Astrocyte of the cerebellum (primary cell): ENCODE measurements at regions not wholly inside any gene's neighbourhood (a gene's known extent, or its start where the extent isn't known, plus 50 kb on each side); places are given as distances from the start of the nearest gene placed in this dataset.
"Not testable (repeated sequence)": the region's sequence is repeated elsewhere in the genome, so short reads cannot be mapped to it uniquely, and the experiment has no call there.

Source experiments
- DNase-seq: peaks from one replicate; pipeline ENCODE4 v3.0.0-alpha.2; 2011; ENCODE audit warnings: low read depth
- H3K4me3 ChIP-seq: 2 replicates; pipeline ENCODE4 v1.5.1; 2011; ENCODE audit warnings: mild to moderate bottlenecking, low read depth, low read length, moderate library complexity
- CTCF ChIP-seq: IDR thresholded peaks from 2 replicates; pipeline ENCODE4 v1.5.1; 2012; ENCODE audit warnings: low read length, low read depth, moderate library complexity, mild to moderate bottlenecking; ENCODE audit errors: missing control alignments
- in situ Hi-C: cut with HindIII; loops from 2 replicates; pipeline ENCODE4 v1.10.0; 2017; ENCODE audit warnings: low sequenced_read_pairs

- no peak for DNase-seq
- in situ Hi-C loops = no loop called here
- no peak for TF ChIP-seq CTCF
- H3K4me3 ChIP-seq = no peak overlapping the region
Observed at GRCh38 chr14:106317593-106317992, 791.2 kb downstream of the TMEM121 start.

GRCh38 chr14:106318700-106319099 lies 792.3 kb downstream of the TMEM121 start:
- in situ Hi-C loops = no loop called here
- DNase-seq = no peak
- H3K4me3 ChIP-seq = no peak overlapping the region
- no peak for TF ChIP-seq CTCF

- DNase-seq, in situ Hi-C loops: not testable (repeated sequence)
Observed at GRCh38 chr14:106323970-106324369, 797.6 kb downstream of the TMEM121 start.

GRCh38 chr14:106327234-106327633 lies 800.9 kb downstream of the TMEM121 start:
- in situ Hi-C loops = no loop called here
- no peak overlapping the region for H3K4me3 ChIP-seq
- no peak for TF ChIP-seq CTCF
- DNase-seq = no peak

More at GRCh38 chr14:106323970-106324369, 797.6 kb downstream of the TMEM121 start:
- not testable (repeated sequence) for H3K4me3 ChIP-seq

GRCh38 chr14:106327702-106328353 lies 801.4 kb downstream of the TMEM121 start:
- in situ Hi-C loops, H3K4me3 ChIP-seq, DNase-seq: not testable (repeated sequence)

GRCh38 chr14:106329243-106329642 lies 802.9 kb downstream of the TMEM121 start:
- in situ Hi-C loops, DNase-seq, H3K4me3 ChIP-seq: not testable (repeated sequence)

GRCh38 chr14:106329987-106330774 lies 803.8 kb downstream of the TMEM121 start:
- H3K4me3 ChIP-seq, in situ Hi-C loops, DNase-seq: not testable (repeated sequence)

GRCh38 chr14:106334428-106335109 lies 808.2 kb downstream of the TMEM121 start:
- H3K4me3 ChIP-seq, in situ Hi-C loops, DNase-seq: not testable (repeated sequence)

- in situ Hi-C loops, H3K4me3 ChIP-seq, DNase-seq: not testable (repeated sequence)
Observed at GRCh38 chr14:106335110-106335429, 808.7 kb downstream of the TMEM121 start.

- DNase-seq, in situ Hi-C loops, H3K4me3 ChIP-seq: not testable (repeated sequence)
Observed at GRCh38 chr14:106338775-106339174, 812.4 kb downstream of the TMEM121 start.

- DNase-seq, in situ Hi-C loops, H3K4me3 ChIP-seq: not testable (repeated sequence)
Observed at GRCh38 chr14:106340658-106341057, 814.3 kb downstream of the TMEM121 start.

- in situ Hi-C loops, H3K4me3 ChIP-seq: not testable (repeated sequence)
Observed at GRCh38 chr14:106341161-106341560, 814.8 kb downstream of the TMEM121 start.

More at GRCh38 chr14:106341161-106341560, 814.8 kb downstream of the TMEM121 start:
- DNase-seq = not testable (repeated sequence)
